GM18502 (cell line): ENCODE measurements at regions not wholly inside any gene's neighbourhood (a gene's known extent, or its start where the extent isn't known, plus 50 kb on each side); places are given as distances from the start of the nearest gene placed in this dataset.
"Not testable (repeated sequence)": the region's sequence is repeated elsewhere in the genome, so short reads cannot be mapped to it uniquely, and the experiment has no call there.

Experiments used
- ATAC-seq: cut with Tn5 transposase; IDR thresholded peaks from one replicate; pipeline ENCODE4 v1.9.1; 2021; ENCODE audit warnings: mild to moderate bottlenecking; ENCODE audit not compliant: unreplicated experiment, poor library complexity

DNA sequence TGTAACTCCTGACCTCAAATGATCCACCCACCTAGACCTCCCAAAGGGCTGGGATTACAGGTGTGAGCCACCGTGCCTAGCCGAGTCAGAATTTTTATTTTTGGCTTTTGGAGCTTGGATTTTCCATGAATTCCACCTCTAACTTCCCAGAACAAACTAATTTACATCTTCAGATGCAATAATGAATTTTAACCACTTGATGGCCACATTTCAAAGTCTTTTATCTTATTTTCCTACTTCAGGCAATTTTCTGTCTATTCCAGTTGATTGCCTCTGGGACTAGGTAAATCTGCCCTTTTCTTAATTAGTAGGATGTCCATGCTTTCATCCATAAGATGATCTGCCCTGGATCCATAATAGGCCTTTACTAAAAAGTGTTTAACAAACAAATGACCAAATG lies 156.4 kb upstream of the ANKFN1 start:
- no peak for ATAC-seq

GRCh38 chr17:56000411-56000810 lies 152.9 kb upstream of the ANKFN1 start:
- no peak for ATAC-seq

GRCh38 chr17:56002656-56003055 lies 150.6 kb upstream of the ANKFN1 start:
- not testable (repeated sequence) for ATAC-seq

DNA sequence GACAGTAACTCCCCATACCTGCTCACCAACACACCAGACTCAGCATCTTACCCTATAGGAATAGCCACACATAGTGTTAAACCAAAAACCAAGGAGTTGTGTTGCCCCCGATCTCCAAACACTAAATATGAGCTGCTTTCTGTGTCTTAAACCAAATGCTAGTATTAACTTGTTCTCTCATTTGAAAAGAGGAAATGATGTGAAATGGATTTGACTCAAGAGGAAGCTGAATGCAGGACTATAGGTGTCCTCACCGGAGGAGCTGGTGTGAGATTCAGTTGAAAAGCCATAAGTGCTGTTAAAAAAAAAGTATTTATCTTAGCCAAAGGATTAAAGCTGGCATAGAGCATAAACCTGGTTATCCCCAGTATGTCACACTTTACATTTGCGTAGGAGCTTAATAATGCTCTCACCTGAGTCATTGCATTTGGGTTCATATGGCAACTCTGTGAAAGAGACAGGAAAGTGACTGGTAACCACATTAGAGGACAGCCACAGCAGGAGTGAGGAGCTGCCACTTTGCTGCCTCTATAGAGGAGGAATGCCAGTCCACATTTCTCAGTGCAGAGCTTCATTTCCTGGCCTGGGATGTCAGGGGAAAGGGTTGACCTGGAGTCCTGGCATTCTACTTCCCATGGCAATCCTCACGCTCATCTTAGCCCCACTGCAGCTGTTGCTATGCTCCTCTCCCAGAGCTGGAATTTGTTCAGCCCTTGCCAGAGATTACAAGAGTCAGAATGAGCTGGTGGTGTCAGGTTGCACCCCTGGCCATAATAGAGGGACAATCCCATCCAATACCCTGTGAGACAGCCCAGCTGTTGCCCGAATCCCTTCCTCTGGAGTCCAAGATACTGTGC lies 143.3 kb upstream of the ANKFN1 start:
- no peak for ATAC-seq

DNA sequence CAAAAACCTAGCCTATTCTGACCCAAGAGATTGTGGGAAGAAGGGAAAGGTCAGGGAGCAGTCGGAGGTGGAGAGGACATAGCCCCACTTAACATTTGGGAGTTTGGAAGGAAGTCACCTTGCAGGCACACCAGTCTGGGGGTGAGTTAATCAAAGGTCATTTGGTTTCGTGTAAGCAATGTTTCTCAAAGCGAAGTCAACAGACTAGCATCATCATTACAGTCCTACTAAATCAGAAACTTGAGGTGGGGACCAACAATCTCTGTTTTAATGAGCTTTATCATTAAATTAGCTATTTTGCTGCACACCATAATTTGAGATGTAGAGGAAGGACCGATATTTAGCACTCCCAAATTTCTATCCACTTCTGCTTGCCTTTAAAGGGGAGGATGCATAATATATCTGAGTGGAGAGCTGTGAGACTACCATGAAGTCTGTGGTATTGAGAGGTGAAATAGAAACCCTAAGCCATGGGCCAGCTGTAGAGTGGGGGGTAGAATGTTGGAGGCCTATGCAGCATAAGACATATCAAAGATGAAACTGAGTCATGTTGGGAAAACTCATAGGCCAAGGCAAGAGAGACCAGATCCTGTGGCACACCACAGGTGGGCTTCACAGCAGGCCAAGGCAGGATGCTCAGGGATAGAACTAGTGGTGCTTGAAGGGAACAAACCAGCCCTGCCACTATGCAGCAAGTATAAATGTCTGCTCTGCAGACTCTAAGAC lies 141.7 kb upstream of the ANKFN1 start:
- ATAC-seq, result no peak

DNA sequence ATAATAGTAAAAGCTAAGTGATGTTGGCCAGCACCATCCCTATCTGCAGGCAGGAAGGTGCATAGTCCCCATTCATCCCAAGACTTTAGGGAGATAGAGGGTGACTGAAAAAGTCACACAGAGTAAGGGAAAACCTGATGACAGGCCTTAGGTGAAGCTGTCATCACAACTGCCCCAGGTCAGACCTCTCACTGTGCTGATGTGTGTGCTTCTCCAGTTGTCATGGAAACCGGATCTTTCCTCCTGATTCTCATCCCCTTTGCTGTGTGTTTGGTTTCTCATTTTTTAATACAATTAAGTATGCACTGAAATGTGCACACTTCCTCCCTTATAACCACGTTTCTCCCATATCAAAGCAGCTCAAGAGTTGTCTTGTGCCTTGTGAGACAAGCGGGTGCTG lies 135.1 kb upstream of the ANKFN1 start:
- ATAC-seq, result no peak

- ATAC-seq, result no peak
Observed at GRCh38 chr17:56020369-56020768, 132.9 kb upstream of the ANKFN1 start.

DNA sequence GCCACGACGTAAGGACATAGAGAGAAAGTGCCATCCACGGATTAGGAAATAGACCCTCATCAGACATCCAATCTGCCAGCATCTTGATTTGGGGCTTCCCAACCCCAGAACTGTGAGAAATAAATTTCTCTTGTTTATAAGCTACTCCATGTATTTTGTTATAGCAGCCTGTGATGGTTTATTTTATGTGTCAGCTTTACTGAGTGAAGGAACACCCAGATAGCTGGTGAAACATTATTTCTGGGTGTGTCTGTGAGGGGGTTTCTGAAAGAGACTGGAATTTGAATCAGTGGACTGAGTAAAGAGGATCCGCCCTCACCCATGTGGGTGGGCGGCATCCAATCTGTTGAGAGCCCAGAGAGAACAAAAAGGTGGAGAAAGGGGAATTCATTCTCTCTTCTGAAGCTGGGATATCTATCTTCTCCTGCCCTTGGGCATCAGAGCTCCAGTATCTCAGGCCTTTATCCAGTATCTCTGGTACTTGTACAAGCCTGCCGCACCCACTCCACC lies 131.5 kb upstream of the ANKFN1 start:
- ATAC-seq, result no peak

DNA sequence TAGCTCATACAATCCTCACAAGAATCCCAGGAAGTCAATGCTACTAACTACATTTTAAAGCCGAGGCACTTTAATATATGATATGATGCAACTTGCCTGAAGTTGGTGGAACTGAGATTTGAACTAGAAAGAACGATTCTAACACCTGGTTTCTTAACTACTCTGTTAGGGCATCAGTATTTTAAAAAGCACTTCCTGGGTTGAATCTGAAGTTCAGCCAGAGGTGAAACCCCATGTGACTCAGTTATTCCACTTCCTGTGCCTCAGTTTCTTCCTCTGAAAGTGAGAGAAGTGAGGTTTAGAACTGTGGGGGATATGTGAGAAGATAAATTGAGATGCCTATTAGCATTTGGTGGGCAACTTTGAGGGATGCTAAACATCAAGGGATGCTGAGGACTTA lies 129.4 kb upstream of the ANKFN1 start:
- no peak for ATAC-seq

GRCh38 chr17:56026915-56027314 lies 126.4 kb upstream of the ANKFN1 start:
- no peak for ATAC-seq

DNA sequence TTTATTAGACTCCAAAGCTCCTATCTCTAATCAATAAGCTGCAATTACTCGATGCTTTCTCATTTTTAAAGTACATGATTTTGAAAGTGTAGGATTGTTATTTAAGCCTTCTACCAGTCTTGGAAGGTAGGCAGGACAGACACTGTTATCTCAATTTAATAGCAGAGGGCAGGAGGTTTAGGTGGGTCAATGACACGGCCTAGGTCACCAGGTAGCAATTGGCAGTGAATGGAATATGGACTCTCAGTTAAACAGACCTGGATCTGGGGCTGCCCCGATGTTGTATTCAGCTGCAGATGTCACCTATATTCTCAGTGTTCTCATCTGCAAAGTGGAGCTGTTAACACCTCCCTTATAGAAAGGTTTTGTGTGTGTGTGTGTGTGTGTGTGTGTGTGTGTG lies 124.4 kb upstream of the ANKFN1 start:
- no peak for ATAC-seq

GRCh38 chr17:56030009-56030624 lies 123.2 kb upstream of the ANKFN1 start:
- ATAC-seq, result no peak

DNA sequence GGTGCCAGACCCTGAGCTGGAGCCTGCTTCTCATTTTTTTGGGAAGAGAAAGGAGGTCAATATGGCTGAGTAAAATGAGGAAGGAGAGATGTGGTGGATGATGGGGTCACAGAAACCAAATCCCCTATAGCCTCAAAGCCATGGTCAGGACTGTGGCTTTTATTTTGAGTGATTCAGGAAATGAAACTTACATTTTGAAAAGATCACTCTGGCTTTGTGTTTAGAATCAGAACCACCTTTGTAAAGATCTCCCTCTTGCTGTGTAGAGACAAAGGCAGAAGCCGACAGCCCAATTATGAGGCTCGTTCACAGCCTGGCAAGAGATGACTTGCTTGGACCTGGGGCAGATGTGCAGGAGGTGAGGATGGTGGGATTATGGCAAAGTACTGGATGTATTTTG lies 121.6 kb upstream of the ANKFN1 start:
- ATAC-seq, result no peak

- no peak for ATAC-seq
Observed at GRCh38 chr17:56034197-56034635, 119.1 kb upstream of the ANKFN1 start.

DNA sequence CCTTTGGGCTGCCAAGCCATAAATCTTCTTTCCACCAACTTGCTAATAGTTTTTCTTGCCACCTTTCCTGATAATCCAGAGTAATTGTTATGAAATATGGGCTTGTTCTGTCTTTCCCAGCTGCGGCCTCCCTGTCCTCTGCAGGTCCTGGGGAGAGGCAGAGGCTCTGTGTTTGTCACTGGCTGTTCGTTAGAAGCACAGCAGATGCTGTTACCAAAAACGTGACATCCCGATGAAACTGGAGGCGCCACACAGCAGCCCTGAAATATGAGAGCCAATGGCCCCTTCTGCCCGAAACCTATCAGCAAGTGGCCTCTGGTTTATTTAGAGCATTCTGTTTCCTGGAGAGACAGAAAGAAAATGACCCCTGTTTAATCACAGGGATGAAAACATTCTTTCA lies 115.1 kb upstream of the ANKFN1 start:
- ATAC-seq, result no peak

DNA sequence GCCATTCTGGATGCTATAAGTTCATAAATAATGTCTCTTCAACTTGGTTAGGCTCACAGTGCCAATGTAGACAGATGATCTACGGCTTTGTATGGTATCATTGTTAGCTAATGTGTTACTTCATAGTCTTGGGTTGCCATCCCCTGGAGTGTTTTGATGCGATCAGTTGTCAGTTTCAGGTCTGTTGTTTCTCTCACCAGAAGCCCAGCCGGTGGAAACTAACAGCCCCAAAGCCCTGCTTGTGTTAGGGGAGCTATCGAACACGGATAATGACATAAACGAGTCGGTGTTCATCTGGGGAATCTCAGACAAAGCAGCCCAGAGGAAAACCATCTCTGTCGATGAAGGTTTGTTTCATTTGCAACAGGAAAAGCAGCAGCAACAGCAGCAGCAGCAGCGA lies 107.4 kb upstream of the ANKFN1 start:
- no peak for ATAC-seq

DNA sequence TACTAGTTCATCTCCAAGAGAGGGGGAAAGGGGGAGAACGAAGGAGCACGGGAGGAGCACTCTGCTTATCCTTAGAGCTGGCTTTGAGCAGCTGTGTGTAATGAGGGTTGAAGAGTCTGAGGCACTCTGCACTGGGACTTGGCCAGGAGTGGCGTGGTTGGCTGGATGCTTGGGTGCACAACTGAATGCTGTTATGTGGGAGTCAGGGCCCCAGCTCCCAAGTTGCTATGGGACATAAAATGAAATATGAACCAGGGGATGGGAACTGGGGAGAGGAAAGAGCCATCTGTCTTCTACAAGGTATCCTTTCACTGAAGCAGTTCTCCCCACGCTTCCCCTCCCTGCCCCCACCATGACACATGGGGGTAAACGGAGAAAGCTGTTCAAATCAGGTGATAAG lies 105.9 kb upstream of the ANKFN1 start:
- ATAC-seq, result no peak

- ATAC-seq, result no peak
Observed at GRCh38 chr17:56057869-56058268, 95.4 kb upstream of the ANKFN1 start.

DNA sequence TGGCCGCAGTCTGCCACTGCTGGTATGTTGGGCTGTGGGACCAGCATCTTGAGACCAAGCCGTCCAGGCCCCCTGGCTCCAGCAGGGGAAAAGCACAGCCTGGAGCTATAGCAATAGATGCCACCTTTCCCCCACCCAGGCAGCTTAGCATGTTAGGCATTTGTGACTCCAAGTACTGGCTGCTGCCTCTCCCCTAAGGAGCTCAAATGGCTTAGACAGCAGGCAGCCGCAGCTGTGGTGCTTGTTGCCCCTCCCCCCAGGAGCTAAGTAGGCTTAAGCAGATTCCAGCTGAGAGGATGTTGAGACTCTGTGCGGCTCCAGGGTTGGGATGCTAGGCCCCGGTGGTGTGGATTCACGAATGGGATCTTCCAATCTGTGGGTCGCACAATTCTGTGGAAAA lies 88.8 kb upstream of the ANKFN1 start:
- ATAC-seq, result no peak

DNA sequence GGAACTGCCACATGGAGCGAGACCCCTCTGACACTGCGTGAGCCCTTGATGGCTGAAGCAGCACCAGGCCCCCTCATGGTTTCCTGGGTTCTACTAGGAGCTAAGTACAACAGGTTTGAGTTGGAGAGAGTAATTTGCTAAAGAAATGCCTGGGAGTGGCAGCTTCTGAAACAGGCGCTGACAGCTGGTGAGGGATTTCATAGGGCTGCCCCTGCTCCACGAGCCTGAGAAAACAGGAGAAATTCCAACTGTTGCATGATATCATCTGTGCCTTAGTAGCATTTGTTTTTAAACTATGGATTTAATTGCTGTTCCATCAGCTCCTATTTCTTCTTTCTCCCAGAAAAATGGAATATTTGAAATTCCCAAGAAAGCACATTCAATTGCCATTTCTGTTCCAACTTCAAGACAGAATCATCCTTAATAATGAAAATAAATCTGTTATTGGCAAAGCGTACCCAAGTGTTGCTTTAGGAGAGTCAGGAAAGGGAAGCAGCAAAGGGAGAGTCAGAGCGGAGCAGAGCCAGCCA lies 78.8 kb upstream of the ANKFN1 start:
- no peak for ATAC-seq

- no peak for ATAC-seq
Observed at GRCh38 chr17:56076980-56077379, 76.3 kb upstream of the ANKFN1 start.
